Ecto neural progenitor cell (in vitro differentiated cells): ENCODE measurements at regions not wholly inside any gene's neighbourhood (a gene's known extent, or its start where the extent isn't known, plus 50 kb on each side); places are given as distances from the start of the nearest gene placed in this dataset.
"Not testable (repeated sequence)": the region's sequence is repeated elsewhere in the genome, so short reads cannot be mapped to it uniquely, and the experiment has no call there.

ENCODE experiments used
- DNase-seq: peaks from one replicate; pipeline ENCODE4 v3.0.0-alpha.2; 2018; ENCODE audit warnings: low spot score

- no peak for DNase-seq
These were observed 739.6 kb upstream of the SLIT2 start for GRCh38 chr4:19512086-19512485.

GRCh38 chr4:19510993-19511392 lies 740.7 kb upstream of the SLIT2 start:
- DNase-seq: no peak

GRCh38 chr4:19508442-19508841 lies 743.3 kb upstream of the SLIT2 start:
- DNase-seq: no peak

GRCh38 chr4:19497705-19498104 lies 754.0 kb upstream of the SLIT2 start:
- no peak for DNase-seq

DNA sequence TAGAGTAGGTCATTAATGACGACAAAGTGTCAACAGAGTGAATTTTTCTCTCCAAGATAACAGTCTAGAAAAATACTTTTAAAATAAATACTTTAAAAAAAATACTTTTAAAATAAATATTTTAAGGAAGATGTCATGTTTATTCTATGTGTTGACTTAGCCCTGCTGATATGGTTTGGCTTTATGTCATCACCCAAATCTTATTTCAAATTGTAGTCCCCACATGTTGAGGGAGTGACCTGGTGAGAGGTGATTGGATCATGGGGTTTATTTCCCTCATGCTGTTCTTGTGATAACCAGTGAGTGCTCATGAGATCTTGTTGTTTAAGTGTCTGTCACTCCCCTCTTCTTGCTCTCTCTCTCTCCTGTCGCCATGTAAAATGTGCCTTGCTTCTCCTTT lies 754.9 kb upstream of the SLIT2 start:
- no peak for DNase-seq

- no peak for DNase-seq
These were observed 756.7 kb upstream of the SLIT2 start for GRCh38 chr4:19494961-19495360.

DNA sequence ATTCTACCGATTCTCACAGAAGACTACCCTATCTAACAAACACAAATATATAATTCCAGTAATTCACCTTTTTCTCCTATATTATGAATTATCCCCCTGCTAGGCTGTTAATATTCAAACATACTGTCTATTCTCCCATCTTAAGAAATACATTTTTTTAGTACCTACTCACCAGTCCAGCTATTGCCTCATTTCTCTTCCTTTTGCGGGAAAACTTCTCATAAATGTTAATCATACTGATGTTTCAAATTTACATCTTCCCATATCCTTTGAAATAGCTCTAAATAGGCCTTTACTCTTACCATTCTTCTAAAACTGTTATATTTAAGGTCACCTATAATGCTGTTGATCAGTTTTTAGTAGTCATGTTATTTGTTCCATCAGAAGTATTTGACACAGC lies 759.1 kb upstream of the SLIT2 start:
- DNase-seq: no peak

- DNase-seq: no peak
These were observed 765.3 kb upstream of the SLIT2 start for GRCh38 chr4:19486400-19486799.

GRCh38 chr4:19478791-19479190 lies 772.9 kb upstream of the SLIT2 start:
- DNase-seq: no peak

GRCh38 chr4:19473569-19473968 lies 778.1 kb upstream of the SLIT2 start:
- DNase-seq: no peak

GRCh38 chr4:19472666-19473065 lies 779.0 kb upstream of the SLIT2 start:
- DNase-seq: no peak

DNA sequence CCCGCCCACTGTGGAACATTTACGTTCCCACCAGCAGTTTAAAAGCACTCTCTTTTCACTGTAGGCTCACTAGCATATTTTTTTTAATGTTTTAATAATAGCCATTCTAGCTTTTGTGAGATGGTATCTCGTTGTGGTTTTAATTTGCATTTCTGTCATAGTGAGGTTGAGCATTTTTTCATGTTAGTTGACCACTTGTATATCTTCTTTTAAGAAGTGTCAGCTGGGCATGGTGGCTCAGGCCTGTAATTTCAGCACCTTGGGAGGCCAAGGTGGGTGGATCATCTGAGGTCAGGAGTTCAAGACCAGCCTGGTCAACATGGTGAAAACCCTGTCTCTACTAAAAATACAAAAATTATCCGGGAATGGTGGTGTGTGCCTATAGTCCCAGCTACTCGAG lies 781.7 kb upstream of the SLIT2 start:
- DNase-seq: not testable (repeated sequence)

GRCh38 chr4:19462117-19462516 lies 789.6 kb upstream of the SLIT2 start:
- no peak for DNase-seq

GRCh38 chr4:19455850-19456602 lies 795.7 kb upstream of the SLIT2 start:
- DNase-seq: no peak

- no peak for DNase-seq
These were observed 796.5 kb upstream of the SLIT2 start for GRCh38 chr4:19455196-19455595.

DNA sequence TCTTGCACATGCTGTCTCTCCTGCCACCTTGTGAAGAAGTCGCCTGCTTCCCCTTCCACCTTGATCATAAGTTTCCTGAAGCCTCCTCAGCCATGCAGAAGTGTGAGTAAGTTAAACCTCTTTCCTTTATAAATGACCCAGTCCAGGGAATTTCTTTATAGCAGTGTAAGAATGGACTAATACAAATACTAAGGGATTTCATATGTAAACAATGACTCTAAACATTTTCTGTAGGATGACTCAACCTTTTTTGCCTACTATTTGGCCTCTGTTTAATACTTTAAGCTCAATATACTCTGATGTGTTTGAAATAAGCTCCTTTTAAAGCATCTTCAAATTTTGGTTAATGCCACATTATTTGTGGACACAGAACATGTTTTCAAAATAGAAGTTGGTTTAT lies 813.5 kb upstream of the SLIT2 start:
- no peak for DNase-seq

DNA sequence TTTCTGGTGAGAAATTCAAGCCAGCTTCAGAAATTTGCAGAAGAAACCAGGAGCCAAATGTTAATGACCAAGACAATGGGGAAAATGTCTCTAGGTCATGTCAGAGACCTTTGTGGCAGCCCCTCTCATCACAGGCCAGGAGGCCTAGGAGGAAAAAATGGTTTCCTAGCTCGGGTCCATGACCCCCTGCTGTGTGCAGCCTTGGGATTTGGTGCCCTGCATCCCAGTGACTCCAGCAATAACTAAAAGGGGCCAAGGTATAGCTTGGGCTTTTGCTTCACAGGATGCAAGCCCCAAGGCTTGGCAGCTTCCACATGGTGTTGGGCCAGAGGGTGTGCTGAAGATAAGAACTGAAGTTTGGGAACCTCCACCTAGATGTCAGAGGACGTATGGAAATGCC lies 814.7 kb upstream of the SLIT2 start:
- DNase-seq: no peak

GRCh38 chr4:19429684-19430083 lies 822.0 kb upstream of the SLIT2 start:
- DNase-seq: no peak

DNA sequence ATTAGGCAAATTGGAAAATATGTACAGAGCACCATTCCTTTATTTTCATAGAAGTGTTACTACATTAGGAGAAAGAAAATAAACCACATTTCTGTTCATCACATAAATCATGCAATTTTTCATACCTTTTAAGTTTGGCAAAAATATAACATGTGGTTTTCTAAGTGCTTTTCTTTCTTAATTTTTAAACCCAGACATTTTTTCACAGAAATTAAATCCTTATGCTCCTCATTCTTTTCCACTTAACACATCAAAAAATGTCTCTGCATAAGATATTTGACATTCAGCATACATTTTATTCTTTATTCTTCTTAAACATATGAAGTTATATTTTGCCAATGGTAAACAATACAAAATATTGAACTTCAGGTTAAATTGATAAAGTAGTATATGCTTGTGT lies 826.6 kb upstream of the SLIT2 start:
- no peak for DNase-seq

GRCh38 chr4:19417256-19417655 lies 834.4 kb upstream of the SLIT2 start:
- DNase-seq: no peak

- no peak for DNase-seq
These were observed 835.6 kb upstream of the SLIT2 start for GRCh38 chr4:19416146-19416545.

DNA sequence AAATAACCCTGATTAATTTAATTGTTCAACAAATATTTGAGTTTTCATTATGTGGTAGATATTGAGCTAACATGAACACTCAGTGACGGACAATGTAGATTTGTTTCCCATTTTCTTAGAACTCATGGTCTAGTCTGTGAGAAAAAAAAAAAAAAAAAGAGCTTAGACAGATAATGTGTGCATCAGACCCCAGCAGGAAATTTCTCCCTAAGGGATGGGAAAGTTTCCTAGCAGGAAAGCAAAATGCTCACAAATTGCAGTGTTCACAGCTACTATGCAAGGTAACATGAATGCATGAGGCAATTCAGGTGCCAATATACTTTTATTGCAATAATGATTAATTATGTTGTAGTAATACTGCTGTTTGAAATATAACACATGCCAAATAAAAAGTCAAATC lies 843.2 kb upstream of the SLIT2 start:
- no peak for DNase-seq

DNA sequence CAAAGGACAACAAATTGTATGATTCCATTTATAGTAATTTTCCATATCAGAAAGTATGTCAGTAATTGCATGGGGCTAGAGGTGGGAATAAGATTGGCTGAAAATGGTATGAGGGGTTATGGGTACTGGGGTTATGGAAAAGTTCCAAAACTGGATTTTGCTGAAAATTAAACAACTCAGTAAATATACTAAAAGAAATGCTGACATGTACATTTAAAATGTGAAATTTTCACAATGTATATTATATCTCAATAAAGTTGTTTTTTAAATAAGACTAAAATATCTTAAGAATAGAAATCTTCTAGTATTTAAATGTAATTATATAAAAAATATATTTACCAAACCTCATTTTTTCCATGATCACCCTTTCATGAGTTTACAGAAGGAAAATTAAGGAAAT lies 844.9 kb upstream of the SLIT2 start:
- no peak for DNase-seq

DNA sequence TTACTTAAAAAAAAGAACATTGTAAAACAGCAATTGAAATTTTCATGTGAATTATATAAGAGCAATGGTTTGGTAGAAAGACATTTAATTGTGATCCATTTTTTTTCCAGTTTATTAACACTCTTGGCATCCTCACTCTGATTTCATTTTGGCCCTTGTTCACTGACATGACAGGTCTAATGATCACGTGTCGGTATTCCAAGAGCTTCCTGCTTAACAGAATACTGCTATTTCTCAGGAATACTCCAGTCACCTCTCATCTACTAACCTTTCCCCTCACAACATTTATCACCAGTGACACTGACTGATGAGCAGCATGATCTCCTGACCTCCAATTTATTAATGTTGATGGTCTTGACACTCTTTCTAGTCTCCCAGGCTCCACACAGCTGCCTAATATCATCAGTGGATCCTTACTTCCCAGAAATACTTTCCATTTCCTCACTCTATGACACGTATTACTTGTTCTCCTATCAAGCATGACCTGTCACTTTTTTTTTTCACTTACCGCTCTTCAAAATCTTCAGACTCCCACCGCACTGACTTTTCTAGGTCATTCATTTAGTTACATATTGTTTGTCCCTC lies 847.8 kb upstream of the SLIT2 start:
- no peak for DNase-seq
